H1 (cell line): ENCODE measurements at regions not wholly inside any gene's neighbourhood (a gene's known extent, or its start where the extent isn't known, plus 50 kb on each side); places are given as distances from the start of the nearest gene placed in this dataset.

ENCODE experiments used
- BCL11A ChIP-seq, 2 experiments: IDR thresholded peaks; one replicate each; pipeline ENCODE4 v1.6.1; 2011; ENCODE audit warnings: low read depth in 2 of 2, low read length in 2 of 2, mild to moderate bottlenecking in 2 of 2
- CBX8 ChIP-seq: fragments of 300-800, 300-1000 bp; sonication (generic); IDR thresholded peaks from 2 replicates; pipeline ENCODE4 v1.7.1; 2016; ENCODE audit warnings: low read depth, low read length, borderline replicate concordance
- CEBPB ChIP-seq: IDR thresholded peaks from 2 replicates; pipeline ENCODE4 v1.6.1; 2012; ENCODE audit warnings: low read depth, low read length
- CHD2 ChIP-seq: IDR thresholded peaks from 2 replicates; pipeline ENCODE4 v1.6.1; 2012; ENCODE audit warnings: low read length, improper control_type of control experiment
- CTBP2 ChIP-seq: IDR thresholded peaks from 2 replicates; pipeline ENCODE4 v1.7.0; 2011; ENCODE audit warnings: borderline replicate concordance, mild to moderate bottlenecking, moderate library complexity, mixed read lengths, low read length; ENCODE audit not compliant: insufficient read depth, insufficient read length
- EZH2 ChIP-seq: fragments of 200-600 bp; sonication (generic); IDR thresholded peaks from 2 replicates; pipeline ENCODE4 v1.7.1; 2012; ENCODE audit warnings: low read depth, mild to moderate bottlenecking, moderate library complexity, low read length, inconsistent platforms; ENCODE audit not compliant: severe bottlenecking
- GTF2F1 ChIP-seq: IDR thresholded peaks from 2 replicates; pipeline ENCODE4 v1.6.1; 2012; ENCODE audit warnings: low read depth, low read length, improper control_type of control experiment, borderline replicate concordance
- KDM5A ChIP-seq: fragments of 200-600 bp; IDR thresholded peaks from 2 replicates; pipeline ENCODE4 v1.7.1; 2012; ENCODE audit warnings: mild to moderate bottlenecking, low read length, inconsistent platforms, mixed read lengths
- POLR2A ChIP-seq, 2 experiments: IDR thresholded peaks; 1 replicate in 1 of 2; 2 replicates in 1 of 2; pipeline ENCODE4 v1.6.1; 2011; ENCODE audit warnings: low read depth in 2 of 2, low read length in 2 of 2, mild to moderate bottlenecking in 2 of 2; ENCODE audit errors: control extremely low read depth in 1 of 2
- RBBP5 ChIP-seq: IDR thresholded peaks from 2 replicates; pipeline ENCODE4 v1.7.1; 2012; ENCODE audit warnings: low read depth, mild to moderate bottlenecking, inconsistent platforms, low read length, moderate library complexity, borderline replicate concordance
- RFX5 ChIP-seq: IDR thresholded peaks from 2 replicates; pipeline ENCODE4 v1.6.1; 2011; ENCODE audit warnings: low read depth, low read length, improper control_type of control experiment, borderline replicate concordance
- YY1 ChIP-seq: IDR thresholded peaks from 2 replicates; pipeline ENCODE4 v1.6.1; 2011; ENCODE audit warnings: low read depth, mild to moderate bottlenecking, low read length
- TF ChIP-seq, protein P1 (sequence below), 3 experiments: IDR thresholded peaks; 1 replicate in 2 of 3; 2 replicates in 1 of 3; pipeline versions ENCODE4 v1.5.1 to v1.6.1; 2011; ENCODE audit warnings: low read length in 3 of 3, mild to moderate bottlenecking in 3 of 3, inconsistent platforms in 2 of 3, low read depth in 1 of 3, moderate library complexity in 1 of 3; ENCODE audit not compliant: insufficient read depth in 1 of 3; ENCODE audit errors: control extremely low read depth in 1 of 3
- TF ChIP-seq, protein P2 (sequence below): IDR thresholded peaks from 2 replicates; pipeline ENCODE4 v1.6.1; 2011; ENCODE audit warnings: low read depth, mild to moderate bottlenecking, low read length; ENCODE audit not compliant: insufficient read depth

- TF ChIP-seq, protein P1, sequence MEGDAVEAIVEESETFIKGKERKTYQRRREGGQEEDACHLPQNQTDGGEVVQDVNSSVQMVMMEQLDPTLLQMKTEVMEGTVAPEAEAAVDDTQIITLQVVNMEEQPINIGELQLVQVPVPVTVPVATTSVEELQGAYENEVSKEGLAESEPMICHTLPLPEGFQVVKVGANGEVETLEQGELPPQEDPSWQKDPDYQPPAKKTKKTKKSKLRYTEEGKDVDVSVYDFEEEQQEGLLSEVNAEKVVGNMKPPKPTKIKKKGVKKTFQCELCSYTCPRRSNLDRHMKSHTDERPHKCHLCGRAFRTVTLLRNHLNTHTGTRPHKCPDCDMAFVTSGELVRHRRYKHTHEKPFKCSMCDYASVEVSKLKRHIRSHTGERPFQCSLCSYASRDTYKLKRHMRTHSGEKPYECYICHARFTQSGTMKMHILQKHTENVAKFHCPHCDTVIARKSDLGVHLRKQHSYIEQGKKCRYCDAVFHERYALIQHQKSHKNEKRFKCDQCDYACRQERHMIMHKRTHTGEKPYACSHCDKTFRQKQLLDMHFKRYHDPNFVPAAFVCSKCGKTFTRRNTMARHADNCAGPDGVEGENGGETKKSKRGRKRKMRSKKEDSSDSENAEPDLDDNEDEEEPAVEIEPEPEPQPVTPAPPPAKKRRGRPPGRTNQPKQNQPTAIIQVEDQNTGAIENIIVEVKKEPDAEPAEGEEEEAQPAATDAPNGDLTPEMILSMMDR (IDR thresholded peaks at IDR 0.05; ENCODE audit: control extremely low read depth in 1 of 3, insufficient read depth in 1 of 3, low read depth in 1 of 3, low read length in 3 of 3): no peak
- TF ChIP-seq POLR2A (IDR thresholded peaks at IDR 0.05; ENCODE audit: control extremely low read depth in 1 of 2, low read depth in 2 of 2, low read length in 2 of 2) (no peak), KDM5A (no peak), RFX5 (no peak), CTBP2 (no peak), EZH2 (no peak), BCL11A (IDR thresholded peaks at IDR 0.05; ENCODE audit: low read depth in 2 of 2, low read length in 2 of 2) (no peak), GTF2F1 (no peak), RBBP5 (no peak), CEBPB (no peak), YY1 (no peak), CHD2 (no peak), CBX8 (no peak)
- TF ChIP-seq, protein P2, sequence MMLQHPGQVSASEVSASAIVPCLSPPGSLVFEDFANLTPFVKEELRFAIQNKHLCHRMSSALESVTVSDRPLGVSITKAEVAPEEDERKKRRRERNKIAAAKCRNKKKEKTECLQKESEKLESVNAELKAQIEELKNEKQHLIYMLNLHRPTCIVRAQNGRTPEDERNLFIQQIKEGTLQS: no peak
These were observed 114.8 kb downstream of the COPS8 start for GRCh38 chr2:237200462-237200861.
